ENCODE measurements at regions not wholly inside any gene's neighbourhood (a gene's known extent, or its start where the extent isn't known, plus 50 kb on each side); places are given as distances from the start of the nearest gene placed in this dataset.

GRCh38 chr7:41385996-41386395, 316.9 kb downstream of the INHBA start:
- no peak for TF ChIP-seq CTCF (IDR thresholded peaks at IDR 0.05; ENCODE audit: insufficient read depth, low read length, poor library complexity, severe bottlenecking)
- Histone ChIP-seq H3K4me3 (ENCODE audit: low read depth, low read length) (no peak overlapping the region), H3K36me3 (ENCODE audit: control insufficient read depth, insufficient read depth, low read length) (no peaks in the 10 kb centered on the region), H3K27me3 (ENCODE audit: control insufficient read depth, insufficient read depth, low read length) (no peaks in the 10 kb centered on the region)
- DNase-seq (ENCODE audit: low read depth) = no peak

- Histone ChIP-seq H3K27me3 (ENCODE audit: control insufficient read depth, insufficient read depth, low read length) (no peaks in the 10 kb centered on the region), H3K36me3 (ENCODE audit: control insufficient read depth, insufficient read depth, low read length) (no peaks in the 10 kb centered on the region), H3K4me3 (ENCODE audit: low read depth, low read length) (no peak overlapping the region)
- no peak for DNase-seq (ENCODE audit: low read depth)
- TF ChIP-seq CTCF (IDR thresholded peaks at IDR 0.05; ENCODE audit: insufficient read depth, low read length, poor library complexity, severe bottlenecking) = no peak
Measured at GRCh38 chr7:41384418-41384817, 318.5 kb downstream of the INHBA start.

GRCh38 chr7:41383596-41383995, 319.3 kb downstream of the INHBA start:
- no peak for TF ChIP-seq CTCF (IDR thresholded peaks at IDR 0.05; ENCODE audit: insufficient read depth, low read length, poor library complexity, severe bottlenecking)
- no peak for DNase-seq (ENCODE audit: low read depth)
- H3K36me3 ChIP-seq (ENCODE audit: control insufficient read depth, insufficient read depth, low read length) = no peaks in the 10 kb centered on the region
- no peak overlapping the region for H3K4me3 ChIP-seq (ENCODE audit: low read depth, low read length)
- H3K27me3 ChIP-seq (ENCODE audit: control insufficient read depth, insufficient read depth, low read length) = no peaks in the 10 kb centered on the region

GRCh38 chr7:41378156-41378555, 324.7 kb downstream of the INHBA start:
- H3K4me3 ChIP-seq (ENCODE audit: low read depth, low read length) = no peak overlapping the region
- no peaks in the 10 kb centered on the region for H3K36me3 ChIP-seq (ENCODE audit: control insufficient read depth, insufficient read depth, low read length)
- no peak for DNase-seq (ENCODE audit: low read depth)
- TF ChIP-seq CTCF (IDR thresholded peaks at IDR 0.05; ENCODE audit: insufficient read depth, low read length, poor library complexity, severe bottlenecking) = no peak
- H3K27me3 ChIP-seq (ENCODE audit: control insufficient read depth, insufficient read depth, low read length) = no peaks in the 10 kb centered on the region

GRCh38 chr7:41375582-41375981, 327.3 kb downstream of the INHBA start:
- TF ChIP-seq CTCF (IDR thresholded peaks at IDR 0.05; ENCODE audit: insufficient read depth, low read length, poor library complexity, severe bottlenecking) = no peak
- H3K4me3 ChIP-seq (ENCODE audit: low read depth, low read length) = no peak overlapping the region
- no peak for DNase-seq (ENCODE audit: low read depth)
- H3K27me3 ChIP-seq (ENCODE audit: control insufficient read depth, insufficient read depth, low read length) = no peaks in the 10 kb centered on the region
- no peaks in the 10 kb centered on the region for H3K36me3 ChIP-seq (ENCODE audit: control insufficient read depth, insufficient read depth, low read length)

GRCh38 chr7:41374150-41374848, 328.6 kb downstream of the INHBA start:
- H3K27me3 ChIP-seq (ENCODE audit: control insufficient read depth, insufficient read depth, low read length) = no peaks in the 10 kb centered on the region
- no peak for TF ChIP-seq CTCF (IDR thresholded peaks at IDR 0.05; ENCODE audit: insufficient read depth, low read length, poor library complexity, severe bottlenecking)
- H3K36me3 ChIP-seq (ENCODE audit: control insufficient read depth, insufficient read depth, low read length) = no peaks in the 10 kb centered on the region
- H3K4me3 ChIP-seq (ENCODE audit: low read depth, low read length) = no peak overlapping the region
- no peak for DNase-seq (ENCODE audit: low read depth)

Data from kidney epithelial cell (primary cell).